Ovary (tissue), 7 donors: ENCODE measurements at regions not wholly inside any gene's neighbourhood (a gene's known extent, or its start where the extent isn't known, plus 50 kb on each side); places are given as distances from the start of the nearest gene placed in this dataset.
"Not testable (repeated sequence)": the region's sequence is repeated elsewhere in the genome, so short reads cannot be mapped to it uniquely, and the experiment has no call there.

Experiments
- DNase-seq, 5 donors: peaks; one replicate each; pipeline ENCODE4 v3.0.0-alpha.2; 2019 to 2020
- H3K27ac ChIP-seq, 2 donors: fragments of 200-600 bp; one replicate each; pipeline versions ENCODE4 v1.5.1 to v1.8.0; 2019 to 2022
- H3K27me3 ChIP-seq: fragments of 200-600 bp; one replicate; pipeline ENCODE4 v1.8.0; 2022
- H3K36me3 ChIP-seq: fragments of 200-600 bp; sonication (generic); one replicate; pipeline ENCODE4 v1.5.1; 2019
- H3K4me1 ChIP-seq: one replicate; pipeline ENCODE4 v1.8.1; 2013; ENCODE audit warnings: mild to moderate bottlenecking, moderate library complexity; ENCODE audit not compliant: insufficient read depth
- H3K4me3 ChIP-seq: fragments of 200-600 bp; sonication (generic); one replicate; pipeline ENCODE4 v1.5.1; 2017
- H3K9me3 ChIP-seq, 2 donors: fragments of 200-600 bp in 1 of 2; sonication (generic) in 1 of 2; one replicate each; pipeline versions ENCODE4 v1.5.1 to v1.8.1; 2013 to 2019; ENCODE audit warnings: mild to moderate bottlenecking in 1 of 2, moderate library complexity in 1 of 2
- CTCF ChIP-seq, 3 donors: fragments of 450-650 bp in 2 of 3; fragments of 200-600 bp in 1 of 3; IDR thresholded peaks; one replicate each; pipeline versions ENCODE4 v1.5.1 to v1.8.0; 2016 to 2022; ENCODE audit warnings: antibody characterized with exemption in 3 of 3, mild to moderate bottlenecking in 1 of 3
- EP300 ChIP-seq: sonication (generic); formaldehyde crosslinking; IDR thresholded peaks from one replicate; pipeline ENCODE4 v1.6.1; 2017; ENCODE audit warnings: antibody characterized with exemption
- POLR2A ChIP-seq: fragments of 450-650 bp; IDR thresholded peaks from one replicate; pipeline ENCODE4 v1.6.1; 2017; ENCODE audit warnings: antibody characterized with exemption, mild to moderate bottlenecking, moderate library complexity
- WGBS, 3 donors: extraction: QIAGEN DNeasy Blood & Tissue Kit in 1 of 3; methylation state at CpG; one replicate each; pipeline versions ENCODE4 v1.1.5 to v1.1.7; 2013 to 2017; 5-methylcytosine and 5-hydroxymethylcytosine counted together
- intact Hi-C, 4 donors: fragments of 100-400 bp; cut with DNase I; formaldehyde crosslinking; loops; one replicate each; pipeline versions ENCODE4 v1.11.0 to v1.15.1; 2022 to 2023
- donor health status: DM: no; HTN: no; CAD: no; lungs with moderate emphysema.
- donor health status: DM: no; HTN: no; CAD: no.
- donor health status: Bipolar disorder and iron deficiency.
- donor health status: DM: no; HTN: no; CAD: no.
- donor health status: DM: yes; HTN: yes; CAD: no.

GRCh38 chr1:161440312-161440894 is 64.9 kb upstream of the FCGR2A start:
- Histone ChIP-seq H3K27ac (no peak overlapping the region), H3K36me3 (no peaks in the 10 kb centered on the region), H3K9me3 (peaks cover 0 to 7% of the 10 kb centered on the region in 2 donors), H3K4me1 (peaks cover 2% of the 10 kb centered on the region), H3K4me3 (peak overlapping the region; percentile 45), H3K27me3 (no peaks in the 10 kb centered on the region)
- intact Hi-C loops = no loop called here
- peak; percentile 29 to 58 (median 45) for DNase-seq
- no peak for TF ChIP-seq EP300
- TF ChIP-seq CTCF (IDR thresholded peaks at IDR 0.05) = peak in 2 of 3 donors; percentile 29 to 34
- WGBS, 3 donors = 0 to 6% (median 0%) methylated on average over 19 to 50 of the region's 61 CpGs

- Histone ChIP-seq H3K4me1 (peaks cover 2% of the 10 kb centered on the region), H3K4me3 (no peak overlapping the region), H3K27me3 (no peaks in the 10 kb centered on the region), H3K36me3 (no peaks in the 10 kb centered on the region), H3K27ac (no peak overlapping the region), H3K9me3 (peaks cover 0 to 4% of the 10 kb centered on the region in 2 donors)
- intact Hi-C loops = no loop called here
- TF ChIP-seq POLR2A (no peak), EP300 (no peak), CTCF (IDR thresholded peaks at IDR 0.05) (no peak)
- WGBS, 3 donors = 20 to 27% (median 25%) methylated on average over 34 to 44 of the region's 44 CpGs
- DNase-seq = peak in 2 of 5 donors; percentile 15 to 26
These were observed 65.7 kb upstream of the FCGR2A start for GRCh38 chr1:161439280-161440232.

- H3K4me1 ChIP-seq, DNase-seq, H3K9me3 ChIP-seq, H3K27me3 ChIP-seq, H3K27ac ChIP-seq, H3K36me3 ChIP-seq, H3K4me3 ChIP-seq, intact Hi-C loops: not testable (repeated sequence)
- WGBS, 3 donors = 85 to 90% (median 85%) methylated on average over 5 of the region's 5 CpGs
These were observed 65.5 kb upstream of the CFAP126 start for GRCh38 chr1:161433191-161433590.

GRCh38 chr1:161432091-161432490 is 64.4 kb upstream of the CFAP126 start:
- Histone ChIP-seq H3K27ac (no peak overlapping the region), H3K4me1 (no peaks in the 10 kb centered on the region), H3K36me3 (no peaks in the 10 kb centered on the region), H3K27me3 (no peaks in the 10 kb centered on the region), H3K9me3 (no peaks in the 10 kb centered on the region), H3K4me3 (no peak overlapping the region)
- 81 to 83% (median 82%) methylated on average over 2 of the region's 2 CpGs for WGBS, 3 donors
- intact Hi-C loops = no loop called here
- no peak for DNase-seq
- TF ChIP-seq CTCF (IDR thresholded peaks at IDR 0.05) (no peak), EP300 (no peak), POLR2A (no peak)
